Testis (tissue), 2 donors: ENCODE measurements at regions not wholly inside any gene's neighbourhood (a gene's known extent, or its start where the extent isn't known, plus 50 kb on each side); places are given as distances from the start of the nearest gene placed in this dataset.

Experiments used
- DNase-seq: peaks from one replicate; pipeline ENCODE4 v3.0.0-alpha.2; 2019
- H3K27ac ChIP-seq, 2 donors: fragments of 200-600 bp; sonication (generic); one replicate each; pipeline ENCODE4 v1.5.1; 2019
- H3K27me3 ChIP-seq: fragments of 200-600 bp; sonication (generic); one replicate; pipeline ENCODE4 v1.5.1; 2019
- H3K36me3 ChIP-seq: fragments of 200-600 bp; sonication (generic); one replicate; pipeline ENCODE4 v1.5.1; 2017; ENCODE audit warnings: low read depth; ENCODE audit errors: missing control alignments
- H3K4me1 ChIP-seq: fragments of 200-600 bp; sonication (generic); one replicate; pipeline ENCODE4 v1.5.1; 2019
- H3K4me3 ChIP-seq, 2 donors: fragments of 200-600 bp; sonication (generic); one replicate each; pipeline ENCODE4 v1.5.1; 2017 to 2019
- H3K9me3 ChIP-seq: fragments of 200-600 bp; sonication (generic); one replicate; pipeline ENCODE4 v1.5.1; 2017
- CTCF ChIP-seq, 3 experiments: fragments of 450-650 bp in 2 of 3; fragments of 200-600 bp in 1 of 3; sonication (generic) in 1 of 3; IDR thresholded peaks; one replicate each; pipeline ENCODE4 v1.5.1; 2016 to 2019; ENCODE audit warnings: antibody characterized with exemption in 3 of 3, mild to moderate bottlenecking in 2 of 3, moderate library complexity in 1 of 3
- POLR2A ChIP-seq: fragments of 450-650 bp; IDR thresholded peaks from one replicate; pipeline ENCODE4 v1.6.1; 2017; ENCODE audit warnings: antibody characterized with exemption, mild to moderate bottlenecking, moderate library complexity
- WGBS, 2 donors: methylation state at CpG; one replicate each; pipeline ENCODE4 v1.1.5; 2018; 5-methylcytosine and 5-hydroxymethylcytosine counted together
- intact Hi-C: fragments of 100-400 bp; cut with DNase I; formaldehyde crosslinking; loops from one replicate; pipeline ENCODE4 v1.15.1; 2023; ENCODE audit warnings: low total_unique reads

GRCh38 chr6:8825726-8826125 is 390.4 kb upstream of the SLC35B3 start:
- Histone ChIP-seq H3K27ac (no peak overlapping the region), H3K4me3 (no peak overlapping the region), H3K27me3 (no peaks in the 10 kb centered on the region), H3K9me3 (no peaks in the 10 kb centered on the region), H3K4me1 (no peaks in the 10 kb centered on the region), H3K36me3 (no peaks in the 10 kb centered on the region)
- no peak for DNase-seq
- TF ChIP-seq POLR2A (no peak), CTCF (IDR thresholded peaks at IDR 0.05) (no peak)
- intact Hi-C loops = no loop called here

- Histone ChIP-seq H3K36me3 (no peaks in the 10 kb centered on the region), H3K4me3 (no peak overlapping the region), H3K27me3 (no peaks in the 10 kb centered on the region), H3K27ac (no peak overlapping the region), H3K9me3 (no peaks in the 10 kb centered on the region), H3K4me1 (no peaks in the 10 kb centered on the region)
- 55 to 57% methylated on average over 3 of the region's 3 CpGs for WGBS, 2 donors
- no peak for DNase-seq
- intact Hi-C loops = no loop called here
- TF ChIP-seq CTCF (IDR thresholded peaks at IDR 0.05) (no peak), POLR2A (no peak)
Measured at GRCh38 chr6:8821981-8822381, 386.6 kb upstream of the SLC35B3 start.

GRCh38 chr6:8820313-8820712 is 385.0 kb upstream of the SLC35B3 start:
- intact Hi-C loops = no loop called here
- Histone ChIP-seq H3K4me3 (no peak overlapping the region), H3K9me3 (no peaks in the 10 kb centered on the region), H3K27ac (no peak overlapping the region), H3K4me1 (no peaks in the 10 kb centered on the region), H3K27me3 (no peaks in the 10 kb centered on the region), H3K36me3 (no peaks in the 10 kb centered on the region)
- no peak for DNase-seq
- TF ChIP-seq CTCF (IDR thresholded peaks at IDR 0.05) = no peak
- TF ChIP-seq POLR2A = no peak

- H3K27me3 ChIP-seq = no peaks in the 10 kb centered on the region
- intact Hi-C loops = no loop called here
- TF ChIP-seq POLR2A = no peak
- TF ChIP-seq CTCF (IDR thresholded peaks at IDR 0.05) = no peak
- H3K4me1 ChIP-seq = no peaks in the 10 kb centered on the region
- H3K27ac ChIP-seq = no peak overlapping the region
- WGBS, 2 donors = 74 to 77% methylated on average over 5 of the region's 5 CpGs
- H3K4me3 ChIP-seq = no peak overlapping the region
- DNase-seq = no peak
- H3K9me3 ChIP-seq = no peaks in the 10 kb centered on the region
- no peaks in the 10 kb centered on the region for H3K36me3 ChIP-seq
Measured at GRCh38 chr6:8819446-8819845, 384.1 kb upstream of the SLC35B3 start.

- Histone ChIP-seq H3K27ac (no peak overlapping the region), H3K27me3 (no peaks in the 10 kb centered on the region), H3K4me1 (no peaks in the 10 kb centered on the region), H3K36me3 (no peaks in the 10 kb centered on the region), H3K4me3 (no peak overlapping the region), H3K9me3 (no peaks in the 10 kb centered on the region)
- no peak for DNase-seq
- TF ChIP-seq POLR2A = no peak
- TF ChIP-seq CTCF (IDR thresholded peaks at IDR 0.05) = no peak
- intact Hi-C loops = no loop called here
- 39 to 43% methylated on average over 1 of the region's 1 CpG for WGBS, 2 donors
Measured at GRCh38 chr6:8814440-8815000, 379.2 kb upstream of the SLC35B3 start.
